HUDEP-2 (cell line): ENCODE measurements at regions not wholly inside any gene's neighbourhood (a gene's known extent, or its start where the extent isn't known, plus 50 kb on each side); places are given as distances from the start of the nearest gene placed in this dataset.
"Not testable (repeated sequence)": the region's sequence is repeated elsewhere in the genome, so short reads cannot be mapped to it uniquely, and the experiment has no call there.

Experiments used
- DNase-seq, 76 experiments: peaks; one replicate each; lab custom pipeline; 2025; ENCODE audit not compliant: unreplicated experiment in 76 of 76; lab: John Stamatoyannopoulos, UW

- DNase-seq: no peak
Measured at GRCh38 chr6:100322886-100323285, 141.8 kb downstream of the SIM1 start.

- DNase-seq: no peak
Measured at GRCh38 chr6:100320686-100321085, 144.0 kb downstream of the SIM1 start.

GRCh38 chr6:100317031-100317430, 147.7 kb downstream of the SIM1 start:
- DNase-seq: no peak

GRCh38 chr6:100314186-100314585, 150.5 kb downstream of the SIM1 start:
- DNase-seq: no peak

- no peak for DNase-seq
Measured at GRCh38 chr6:100311707-100312251, 152.9 kb downstream of the SIM1 start.

GRCh38 chr6:100309174-100309573, 155.5 kb downstream of the SIM1 start:
- no peak for DNase-seq

- DNase-seq: no peak
Measured at GRCh38 chr6:100307561-100307960, 157.2 kb downstream of the SIM1 start.

GRCh38 chr6:100305209-100305869, 159.4 kb downstream of the SIM1 start:
- DNase-seq: no peak

GRCh38 chr6:100304575-100304974, 160.1 kb downstream of the SIM1 start:
- no peak for DNase-seq

- DNase-seq: no peak
Measured at GRCh38 chr6:100301731-100302130, 163.0 kb downstream of the SIM1 start.

- no peak for DNase-seq
Measured at GRCh38 chr6:100300221-100300736, 164.4 kb downstream of the SIM1 start.

- DNase-seq: no peak
Measured at GRCh38 chr6:100296810-100297544, 167.7 kb downstream of the SIM1 start.

- DNase-seq: not testable (repeated sequence)
Measured at GRCh38 chr6:100295172-100295571, 169.5 kb downstream of the SIM1 start.

- no peak for DNase-seq
Measured at GRCh38 chr6:100289285-100289684, 175.4 kb downstream of the SIM1 start.

- DNase-seq: no peak
Measured at GRCh38 chr6:100288311-100288710, 176.4 kb downstream of the SIM1 start.

- DNase-seq: no peak
Measured at GRCh38 chr6:100283285-100283684, 181.4 kb downstream of the SIM1 start.

- DNase-seq: no peak
Measured at GRCh38 chr6:100281471-100281901, 183.2 kb downstream of the SIM1 start.

- DNase-seq: no peak
Measured at GRCh38 chr6:100276311-100277057, 188.2 kb downstream of the SIM1 start.

- no peak for DNase-seq
Measured at GRCh38 chr6:100274147-100274546, 190.6 kb downstream of the SIM1 start.

- peak in 16 of 76 experiments; percentile 4 to 57 (median 30) for DNase-seq
Measured at GRCh38 chr6:100271625-100272024, 193.1 kb downstream of the SIM1 start.

- DNase-seq: no peak
Measured at GRCh38 chr6:100271202-100271601, 193.5 kb downstream of the SIM1 start.
